ENCODE measurements at regions not wholly inside any gene's neighbourhood (a gene's known extent, or its start where the extent isn't known, plus 50 kb on each side); places are given as distances from the start of the nearest gene placed in this dataset.

DNA sequence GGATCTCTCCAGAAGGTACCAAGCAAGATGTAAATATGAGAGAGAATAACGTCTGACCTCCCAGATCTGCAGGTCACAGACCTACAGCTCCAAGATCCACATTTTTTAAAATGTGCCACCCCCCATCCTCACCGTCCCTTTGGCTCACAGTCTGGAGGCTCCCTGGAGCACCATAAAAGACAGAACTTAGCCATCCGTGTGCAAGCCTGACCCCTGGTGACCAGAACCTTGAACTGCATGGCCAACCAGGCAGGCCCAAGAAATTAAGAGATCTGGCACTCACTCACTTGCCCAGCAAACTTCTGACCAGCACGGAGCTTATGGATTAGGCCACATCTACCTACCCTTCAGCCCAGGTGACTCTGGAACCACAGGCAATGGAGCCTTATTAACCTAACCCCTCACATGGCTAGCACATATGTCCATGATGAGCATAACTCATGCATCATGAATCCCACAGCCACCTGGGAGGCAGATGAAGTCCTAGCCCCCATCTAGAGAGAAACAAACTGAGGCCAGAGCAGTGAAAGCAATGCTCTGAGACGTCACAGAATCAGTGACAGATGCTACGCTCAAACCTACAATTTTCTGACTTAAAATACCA is 275.3 kb downstream of the UACA start:
- in situ Hi-C loops (cut with MboI): loop anchor here (5.0 kb wide), 2 partner anchors 731 to 1021 kb away; no protein-coding TSS in a partner anchor
- WGBS (ENCODE audit: insufficient coverage, insufficient replicate concordance, low lambda C conversion rate, missing lambda C conversion rate): 6% methylated on average over 6 of the region's 6 CpGs
- no peak for TF ChIP-seq RBBP5 (conservative IDR thresholded peaks at IDR 0.05)
- TF ChIP-seq NRF1 (conservative IDR thresholded peaks at IDR 0.05; ENCODE audit: low read depth, low read length): no peak
- TF ChIP-seq NFXL1 (IDR thresholded peaks at IDR 0.05; ENCODE audit: borderline replicate concordance): 0 out of 2 replicates have a peak, but pooled peaks have one; percentile 73
- TF ChIP-seq NFYA (IDR thresholded peaks at IDR 0.05; ENCODE audit: borderline replicate concordance, low read depth, low read length): no peak
- 0 out of 4 replicates have a peak, but pooled peaks of 1 of the 2 experiments have one; percentile 13 for TF ChIP-seq IKZF2 (IDR thresholded peaks at IDR 0.05)
- 0 out of 2 replicates have a peak, but pooled peaks have one; percentile 23 for TF ChIP-seq FOXM1 (IDR thresholded peaks at IDR 0.05; ENCODE audit: low read depth, low read length)
- no peak for TF ChIP-seq EZH2 (IDR thresholded peaks at IDR 0.05; ENCODE audit: borderline replicate concordance, control insufficient read depth, low read depth, low read length)
- TF ChIP-seq ASH2L (IDR thresholded peaks at IDR 0.05; ENCODE audit: borderline replicate concordance, low read depth): no peak
- no peak for TF ChIP-seq TBL1XR1 (IDR thresholded peaks at IDR 0.05; ENCODE audit: low read depth, low read length)
- TF ChIP-seq EED (IDR thresholded peaks at IDR 0.05; ENCODE audit: low read depth): peak; percentile 62; the same call in 1 of the 2 replicates
- TF ChIP-seq MXI1 (IDR thresholded peaks at IDR 0.05; ENCODE audit: low read depth, low read length): no peak
- TF ChIP-seq NR2C1 (IDR thresholded peaks at IDR 0.05): no peak
- TF ChIP-seq CREM (IDR thresholded peaks at IDR 0.05; ENCODE audit: low read depth): no peak
- TF ChIP-seq ESRRA (IDR thresholded peaks at IDR 0.05; ENCODE audit: low read length): no peak
- peak; percentile 90 for TF ChIP-seq SMC3 (IDR thresholded peaks at IDR 0.05; ENCODE audit: borderline replicate concordance, low read length)
- no peak for TF ChIP-seq CREB1 (IDR thresholded peaks at IDR 0.05; ENCODE audit: low read depth)
- TF ChIP-seq RAD21 (IDR thresholded peaks at IDR 0.05; ENCODE audit: insufficient read depth, low read depth, low read length): peak; percentile 95
- TF ChIP-seq KDM1A (IDR thresholded peaks at IDR 0.05; ENCODE audit: borderline replicate concordance): no peak
- 0 out of 2 replicates have a peak, but pooled peaks have one; percentile 31 for TF ChIP-seq NBN (IDR thresholded peaks at IDR 0.05)
- no peak for TF ChIP-seq GABPA (IDR thresholded peaks at IDR 0.05; ENCODE audit: low read depth)
- TF ChIP-seq YY1 (IDR thresholded peaks at IDR 0.05; ENCODE audit: low read depth, low read length): peak; percentile 73
- TF ChIP-seq RELB (IDR thresholded peaks at IDR 0.05; ENCODE audit: low read depth): no peak
- TF ChIP-seq CTCF (IDR thresholded peaks at IDR 0.05 in 2 of 3, conservative IDR thresholded peaks at IDR 0.05 in 1 of 3; ENCODE audit: control insufficient read depth in 2 of 3, extremely low read depth in 1 of 3, insufficient read depth in 1 of 3, low read depth in 3 of 3, low read length in 3 of 3): peak; percentile 94 to 98 (median 96); a peak in 5 of 6 replicates

More for the DNA sequence above, 275.3 kb downstream of the UACA start:
- Histone ChIP-seq H3K4me2 (ENCODE audit: control insufficient read depth, insufficient read depth) (no peak overlapping the region), H3K27ac (ENCODE audit: control insufficient read depth, insufficient read depth) (no peak overlapping the region), H3K27me3 (replicated peaks in 1 of 2; ENCODE audit: control insufficient read depth in 2 of 2, insufficient read depth in 2 of 2, low read length in 1 of 2) (no peaks in the 10 kb centered on the region; a peak in 1 of 4 replicates), H3K36me3 (ENCODE audit: control insufficient read depth in 2 of 2, insufficient read depth in 2 of 2, low read length in 1 of 2) (no peaks in the 10 kb centered on the region), H4K20me1 (ENCODE audit: control insufficient read depth, insufficient read depth) (no peaks in the 10 kb centered on the region), H3K79me2 (ENCODE audit: control insufficient read depth, insufficient read depth, low read length) (no peaks in the 10 kb centered on the region), H3K9ac (ENCODE audit: control insufficient read depth, insufficient read depth, low read length) (no peak overlapping the region), H2AFZ (ENCODE audit: control insufficient read depth, low read depth, low read length) (no peak overlapping the region), H3K9me3 (replicated peaks; ENCODE audit: control insufficient read depth, insufficient read depth, low read length) (no peaks in the 10 kb centered on the region; the same call in 2 of the 3 replicates), H3K4me1 (ENCODE audit: control insufficient read depth, insufficient read depth, low read length) (peaks cover 51% of the 10 kb centered on the region), H3K4me3 (no peak overlapping the region)
- ATAC-seq (peak; percentile 4; the same call in 1 of the 3 replicates), DNase-seq (ENCODE audit: low read depth, low spot score) (no peak), FAIRE-seq (peak; percentile 61)
- ChIA-PET SMC1A (ENCODE audit: uncharacterized antibody, unreplicated experiment) (interaction anchor here (0.6 to 5.4 kb wide), 10 partner anchors 18 to 1010 kb away, joined by 3 to 46 read pairs (median 3); no protein-coding TSS in a partner anchor), POLR2A (interaction anchor here (1.2 kb wide), 1 partner anchor 17 kb away, joined by 3 read pairs; no protein-coding TSS in a partner anchor), RAD21 (ENCODE audit: unreplicated experiment) (interaction anchor here (1.0 to 3.5 kb wide), 9 partner anchors 9 to 1009 kb away, joined by 3 to 21 read pairs (median 5); no protein-coding TSS in a partner anchor), CTCF (interaction anchor here (0.6 to 4.6 kb wide), 32 partner anchors 10 to 1018 kb away, joined by 3 to 52 read pairs (median 4); no protein-coding TSS in a partner anchor)
- intact Hi-C loops (cut with micrococcal nuclease; ENCODE audit: unreplicated experiment): loop anchor here (2.0 to 10.0 kb wide), 7 partner anchors 229 to 1009 kb away; no protein-coding TSS in a partner anchor
- BruUV-seq (replicated peaks): no TSS peak
